ENCODE measurements at regions not wholly inside any gene's neighbourhood (a gene's known extent, or its start where the extent isn't known, plus 50 kb on each side); places are given as distances from the start of the nearest gene placed in this dataset.

- TF ChIP-seq CTCF (IDR thresholded peaks at IDR 0.05) = no peak
- Mint-ChIP-seq H3K4me1 (peaks cover 12% of the 10 kb centered on the region), H3K4me3 (no peak overlapping the region), H3K36me3 (ENCODE audit: low read depth) (no peaks in the 10 kb centered on the region), H3K9me3 (no peaks in the 10 kb centered on the region), H3K27ac (no peak overlapping the region), H3K27me3 (ENCODE audit: low read depth, poor library complexity) (peaks cover 13% of the 10 kb centered on the region)
- DNase-seq = no peak
Observed at GRCh38 chr9:126028746-126029145, 281.6 kb downstream of the PBX3 start.

- no peak overlapping the region for H3K27ac Mint-ChIP-seq
- no peak overlapping the region for H3K4me3 Mint-ChIP-seq
- no peaks in the 10 kb centered on the region for H3K9me3 Mint-ChIP-seq
- H3K27me3 Mint-ChIP-seq (ENCODE audit: low read depth, poor library complexity) = peaks cover 12% of the 10 kb centered on the region
- peaks cover 24% of the 10 kb centered on the region for H3K4me1 Mint-ChIP-seq
- no peak for DNase-seq
- TF ChIP-seq CTCF (IDR thresholded peaks at IDR 0.05) = no peak
- no peaks in the 10 kb centered on the region for H3K36me3 Mint-ChIP-seq (ENCODE audit: low read depth)
Observed at GRCh38 chr9:126030716-126031115, 283.5 kb downstream of the PBX3 start.

GRCh38 chr9:126031116-126031515 lies 283.9 kb downstream of the PBX3 start:
- H3K4me3 Mint-ChIP-seq = no peak overlapping the region
- H3K27me3 Mint-ChIP-seq (ENCODE audit: low read depth, poor library complexity) = peaks cover 12% of the 10 kb centered on the region
- no peaks in the 10 kb centered on the region for H3K9me3 Mint-ChIP-seq
- H3K27ac Mint-ChIP-seq = no peak overlapping the region
- H3K36me3 Mint-ChIP-seq (ENCODE audit: low read depth) = no peaks in the 10 kb centered on the region
- DNase-seq = no peak
- peaks cover 27% of the 10 kb centered on the region for H3K4me1 Mint-ChIP-seq
- no peak for TF ChIP-seq CTCF (IDR thresholded peaks at IDR 0.05)

GRCh38 chr9:126032135-126032534 lies 285.0 kb downstream of the PBX3 start:
- no peak for DNase-seq
- peaks cover 34% of the 10 kb centered on the region for H3K4me1 Mint-ChIP-seq
- H3K9me3 Mint-ChIP-seq = no peaks in the 10 kb centered on the region
- no peak for TF ChIP-seq CTCF (IDR thresholded peaks at IDR 0.05)
- H3K36me3 Mint-ChIP-seq (ENCODE audit: low read depth) = no peaks in the 10 kb centered on the region
- peaks cover 12% of the 10 kb centered on the region for H3K27me3 Mint-ChIP-seq (ENCODE audit: low read depth, poor library complexity)
- no peak overlapping the region for H3K4me3 Mint-ChIP-seq
- H3K27ac Mint-ChIP-seq = no peak overlapping the region

DNA sequence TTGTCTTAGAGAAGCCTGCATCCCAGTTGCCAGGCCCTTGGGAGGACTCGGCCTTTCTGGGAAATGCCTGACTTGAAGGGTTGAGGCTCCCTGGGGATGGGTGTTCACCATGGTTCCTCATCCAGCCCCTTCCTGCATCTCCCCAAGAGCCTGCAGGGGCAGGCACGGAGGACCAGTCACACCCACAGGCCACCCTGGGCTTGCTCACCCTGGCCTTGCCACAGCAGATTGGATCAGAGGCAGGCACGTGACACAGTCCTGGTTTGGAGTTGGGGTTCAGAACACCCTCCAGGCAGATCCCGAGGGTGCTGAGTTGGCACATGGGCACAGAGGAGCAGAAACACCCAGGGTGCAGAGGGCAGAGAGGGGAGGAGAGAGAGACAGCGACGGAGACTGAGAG lies 286.1 kb downstream of the PBX3 start:
- peaks cover 12% of the 10 kb centered on the region for H3K27me3 Mint-ChIP-seq (ENCODE audit: low read depth, poor library complexity)
- H3K9me3 Mint-ChIP-seq = no peaks in the 10 kb centered on the region
- no peak for TF ChIP-seq CTCF (IDR thresholded peaks at IDR 0.05)

GRCh38 chr9:126033956-126034355 lies 286.8 kb downstream of the PBX3 start:
- TF ChIP-seq CTCF (IDR thresholded peaks at IDR 0.05) = no peak
- no peak for DNase-seq
- peaks cover 12% of the 10 kb centered on the region for H3K27me3 Mint-ChIP-seq (ENCODE audit: low read depth, poor library complexity)
- no peak overlapping the region for H3K4me3 Mint-ChIP-seq
- no peaks in the 10 kb centered on the region for H3K9me3 Mint-ChIP-seq
- H3K4me1 Mint-ChIP-seq = peaks cover 42% of the 10 kb centered on the region
- H3K36me3 Mint-ChIP-seq (ENCODE audit: low read depth) = no peaks in the 10 kb centered on the region
- no peak overlapping the region for H3K27ac Mint-ChIP-seq

More for the DNA sequence above, 286.1 kb downstream of the PBX3 start:
- Mint-ChIP-seq H3K36me3 (ENCODE audit: low read depth) (no peaks in the 10 kb centered on the region), H3K4me1 (peaks cover 36% of the 10 kb centered on the region), H3K4me3 (no peak overlapping the region), H3K27ac (no peak overlapping the region)
- DNase-seq = no peak

Data from nephron progenitor cell (in vitro differentiated cells).